ENCODE measurements at regions not wholly inside any gene's neighbourhood (a gene's known extent, or its start where the extent isn't known, plus 50 kb on each side); places are given as distances from the start of the nearest gene placed in this dataset.
A peak's percentile ranks its signal among the peaks of the same experiment; 100 is the strongest.

DNA sequence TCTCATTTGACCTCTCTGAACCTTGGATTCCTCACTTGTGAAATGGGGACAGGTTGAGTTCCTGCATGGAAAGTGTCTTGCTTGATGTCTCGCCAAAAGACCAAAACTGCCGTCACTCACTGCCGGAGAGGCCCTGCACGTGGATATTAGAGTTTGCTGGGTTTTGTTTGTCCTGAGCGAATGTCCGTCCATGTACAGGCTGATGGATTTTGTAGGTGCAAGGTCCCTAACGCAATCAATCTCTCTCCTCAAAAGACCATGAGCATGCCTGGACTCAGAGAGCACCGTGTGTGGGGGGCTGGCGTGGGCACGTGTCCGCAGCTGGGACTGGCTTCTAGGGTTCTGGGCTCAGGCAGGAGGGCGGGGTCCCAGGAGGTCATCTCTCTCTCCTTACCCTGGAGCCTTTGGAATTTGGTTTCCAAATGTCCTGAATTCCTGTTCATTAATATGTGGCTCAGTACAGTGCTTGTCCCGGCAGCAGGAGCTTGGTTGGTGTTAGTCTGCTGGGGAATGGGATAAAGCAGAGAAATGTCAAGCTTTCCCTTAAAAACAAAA, 146.0 kb upstream of the IER5L start:
- Histone ChIP-seq H3K36me3 (no peaks in the 10 kb centered on the region), H3K27ac (peak overlapping the region in 3 of 4 donors; percentile 79 to 87 (median 85)), H3K9me3 (no peaks in the 10 kb centered on the region), H3K4me3 (no peak overlapping the region), H3K27me3 (no peaks in the 10 kb centered on the region), H3K4me1 (peaks cover 0 to 32% (median 22%) of the 10 kb centered on the region in 4 donors)
- 87 to 91% methylated on average over 13 of the region's 13 CpGs for WGBS, 2 donors
- DNase-seq, result peak; percentile 62
- intact Hi-C loops (cut with DNase I), result loop anchor here (5.0 kb wide), 3 partner anchors 158 to 288 kb away; no protein-coding TSS in a partner anchor
- TF ChIP-seq, protein P1, sequence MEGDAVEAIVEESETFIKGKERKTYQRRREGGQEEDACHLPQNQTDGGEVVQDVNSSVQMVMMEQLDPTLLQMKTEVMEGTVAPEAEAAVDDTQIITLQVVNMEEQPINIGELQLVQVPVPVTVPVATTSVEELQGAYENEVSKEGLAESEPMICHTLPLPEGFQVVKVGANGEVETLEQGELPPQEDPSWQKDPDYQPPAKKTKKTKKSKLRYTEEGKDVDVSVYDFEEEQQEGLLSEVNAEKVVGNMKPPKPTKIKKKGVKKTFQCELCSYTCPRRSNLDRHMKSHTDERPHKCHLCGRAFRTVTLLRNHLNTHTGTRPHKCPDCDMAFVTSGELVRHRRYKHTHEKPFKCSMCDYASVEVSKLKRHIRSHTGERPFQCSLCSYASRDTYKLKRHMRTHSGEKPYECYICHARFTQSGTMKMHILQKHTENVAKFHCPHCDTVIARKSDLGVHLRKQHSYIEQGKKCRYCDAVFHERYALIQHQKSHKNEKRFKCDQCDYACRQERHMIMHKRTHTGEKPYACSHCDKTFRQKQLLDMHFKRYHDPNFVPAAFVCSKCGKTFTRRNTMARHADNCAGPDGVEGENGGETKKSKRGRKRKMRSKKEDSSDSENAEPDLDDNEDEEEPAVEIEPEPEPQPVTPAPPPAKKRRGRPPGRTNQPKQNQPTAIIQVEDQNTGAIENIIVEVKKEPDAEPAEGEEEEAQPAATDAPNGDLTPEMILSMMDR (IDR thresholded peaks at IDR 0.05), result no peak
- no peak for TF ChIP-seq POLR2AphosphoS5 (IDR thresholded peaks at IDR 0.05)
- TF ChIP-seq EP300 (IDR thresholded peaks at IDR 0.05), result no peak
- TF ChIP-seq POLR2A (IDR thresholded peaks at IDR 0.05), result no peak

GRCh38 chr9:129323376-129323998, 145.4 kb upstream of the IER5L start:
- no peaks in the 10 kb centered on the region for H3K27me3 ChIP-seq
- H3K9me3 ChIP-seq, result no peaks in the 10 kb centered on the region
- H3K27ac ChIP-seq, result peak overlapping the region; percentile 27 to 87 (median 82)
- peak; percentile 57 for DNase-seq
- 74 to 75% methylated on average over 6 of the region's 6 CpGs for WGBS, 2 donors
- intact Hi-C loops (cut with DNase I), result loop anchor here (5.0 kb wide), 3 partner anchors 159 to 289 kb away; no protein-coding TSS in a partner anchor
- H3K4me1 ChIP-seq, result peaks cover 0 to 38% (median 28%) of the 10 kb centered on the region in 4 donors
- H3K36me3 ChIP-seq, result no peaks in the 10 kb centered on the region
- no peak for TF ChIP-seq POLR2A (IDR thresholded peaks at IDR 0.05)
- no peak for TF ChIP-seq EP300 (IDR thresholded peaks at IDR 0.05)
- no peak for TF ChIP-seq POLR2AphosphoS5 (IDR thresholded peaks at IDR 0.05)
- TF ChIP-seq, protein P1 (IDR thresholded peaks at IDR 0.05), result no peak
- no peak overlapping the region for H3K4me3 ChIP-seq

DNA sequence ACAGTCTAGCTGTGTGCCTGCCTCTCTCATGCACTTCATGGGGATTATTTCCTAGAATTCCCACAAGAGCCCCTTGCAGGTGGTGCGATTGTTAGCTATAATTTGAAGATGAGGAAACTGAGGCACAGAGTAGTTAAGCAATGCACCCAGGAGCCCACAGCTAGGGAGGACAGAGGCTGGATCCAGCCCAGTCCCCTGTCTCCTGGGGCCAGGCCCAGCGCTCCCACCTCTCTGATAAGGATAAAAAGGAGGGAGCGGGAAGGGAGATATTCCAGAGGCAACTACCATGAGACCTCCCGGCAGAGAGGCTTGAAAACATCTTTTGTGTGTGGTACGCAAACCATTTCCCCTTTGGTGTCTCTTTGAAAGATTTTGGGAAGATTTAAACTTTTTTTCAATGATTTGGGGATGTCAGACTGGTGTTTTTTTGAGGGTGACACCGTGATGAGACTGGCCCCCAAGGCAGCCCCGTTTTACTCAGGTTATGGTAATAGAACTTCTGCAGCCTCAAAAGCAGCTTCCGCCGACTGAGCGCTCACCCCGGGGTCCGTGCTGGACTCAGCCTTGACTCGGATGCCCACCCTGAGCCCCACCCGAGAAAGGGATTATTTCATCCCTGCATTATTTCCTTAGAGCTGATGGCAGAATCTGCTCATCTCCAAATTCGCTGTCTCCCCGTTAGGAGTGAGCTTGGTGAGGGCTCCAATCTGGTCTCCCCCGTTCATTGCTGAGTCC, 144.7 kb upstream of the IER5L start:
- peak; percentile 33 for DNase-seq
- no peak overlapping the region for H3K4me3 ChIP-seq

GRCh38 chr9:129322022-129322621, 144.1 kb upstream of the IER5L start:
- H3K27ac ChIP-seq, result peak overlapping the region; percentile 75 to 87 (median 82)
- no peaks in the 10 kb centered on the region for H3K36me3 ChIP-seq
- TF ChIP-seq, protein P1 (IDR thresholded peaks at IDR 0.05), result no peak
- TF ChIP-seq POLR2AphosphoS5 (IDR thresholded peaks at IDR 0.05) (no peak), EP300 (IDR thresholded peaks at IDR 0.05) (no peak), POLR2A (IDR thresholded peaks at IDR 0.05) (no peak)
- no peaks in the 10 kb centered on the region for H3K27me3 ChIP-seq
- WGBS, 2 donors, result 94 to 95% methylated on average over 7 of the region's 7 CpGs
- H3K9me3 ChIP-seq, result no peaks in the 10 kb centered on the region
- no peak overlapping the region for H3K4me3 ChIP-seq
- peak; percentile 63 for DNase-seq
- peaks cover 0 to 49% (median 41%) of the 10 kb centered on the region in 4 donors for H3K4me1 ChIP-seq
- intact Hi-C loops (cut with DNase I), result loop anchor here (5.0 kb wide), 3 partner anchors 160 to 290 kb away; no protein-coding TSS in a partner anchor

More for the DNA sequence above, 144.7 kb upstream of the IER5L start:
- no peak for TF ChIP-seq EP300 (IDR thresholded peaks at IDR 0.05)
- no peak for TF ChIP-seq POLR2AphosphoS5 (IDR thresholded peaks at IDR 0.05)
- TF ChIP-seq, protein P1 (IDR thresholded peaks at IDR 0.05), result no peak
- no peak for TF ChIP-seq POLR2A (IDR thresholded peaks at IDR 0.05)
- Histone ChIP-seq H3K4me1 (peaks cover 0 to 45% (median 34%) of the 10 kb centered on the region in 4 donors), H3K27ac (peak overlapping the region; percentile 1 to 87 (median 82)), H3K27me3 (no peaks in the 10 kb centered on the region), H3K9me3 (no peaks in the 10 kb centered on the region), H3K36me3 (no peaks in the 10 kb centered on the region)
- intact Hi-C loops (cut with DNase I), result loop anchor here (5.0 kb wide), 3 partner anchors 159 to 289 kb away; no protein-coding TSS in a partner anchor
- WGBS, 2 donors, result 84 to 87% methylated on average over 17 of the region's 17 CpGs
